GM13976 (cell line): ENCODE measurements at regions not wholly inside any gene's neighbourhood (a gene's known extent, or its start where the extent isn't known, plus 50 kb on each side); places are given as distances from the start of the nearest gene placed in this dataset.

Source experiments
- DNase-seq: peaks from one replicate; pipeline ENCODE4 v3.0.0; 2012; ENCODE audit warnings: low spot score
- CTCF ChIP-seq: IDR thresholded peaks from 2 replicates; pipeline ENCODE4 v1.5.1; 2012; ENCODE audit warnings: borderline replicate concordance, mild to moderate bottlenecking; ENCODE audit not compliant: insufficient read depth; ENCODE audit errors: extremely low read depth, missing control alignments, control extremely low read depth
- in situ Hi-C: fragments of 300-500 bp; cut with MboI; formaldehyde crosslinking; loops from one replicate; pipeline ENCODE4 v1.12.0; 2022; ENCODE audit warnings: low sequenced_read_pairs, mixed read lengths, inconsistent platforms; ENCODE audit not compliant: unreplicated experiment

- in situ Hi-C loops: no loop called here
- no peak for DNase-seq
- no peak for TF ChIP-seq CTCF
Measured at GRCh38 chr5:3684771-3685354, 89.2 kb downstream of the IRX1 start.

- TF ChIP-seq CTCF: no peak
- in situ Hi-C loops: no loop called here
- DNase-seq: no peak
Measured at GRCh38 chr5:3694819-3695218, 99.2 kb downstream of the IRX1 start.

- DNase-seq: no peak
- in situ Hi-C loops: no loop called here
- TF ChIP-seq CTCF: no peak
Measured at GRCh38 chr5:3695818-3696217, 100.2 kb downstream of the IRX1 start.

GRCh38 chr5:3698412-3698811 is 102.8 kb downstream of the IRX1 start:
- TF ChIP-seq CTCF: no peak
- DNase-seq: no peak
- in situ Hi-C loops: no loop called here

GRCh38 chr5:3701694-3702093 is 106.1 kb downstream of the IRX1 start:
- TF ChIP-seq CTCF: no peak
- in situ Hi-C loops: no loop called here
- no peak for DNase-seq

- in situ Hi-C loops: no loop called here
- DNase-seq: no peak
Measured at GRCh38 chr5:3704661-3705060, 109.0 kb downstream of the IRX1 start.

More at GRCh38 chr5:3704661-3705060, 109.0 kb downstream of the IRX1 start:
- TF ChIP-seq CTCF: no peak
